COLO829 (cell line): ENCODE measurements at regions not wholly inside any gene's neighbourhood (a gene's known extent, or its start where the extent isn't known, plus 50 kb on each side); places are given as distances from the start of the nearest gene placed in this dataset.
"Not testable (repeated sequence)": the region's sequence is repeated elsewhere in the genome, so short reads cannot be mapped to it uniquely, and the experiment has no call there.

Experiments used
- DNase-seq: peaks from one replicate; pipeline ENCODE4 v3.0.0; 2012; ENCODE audit warnings: low spot score

DNA sequence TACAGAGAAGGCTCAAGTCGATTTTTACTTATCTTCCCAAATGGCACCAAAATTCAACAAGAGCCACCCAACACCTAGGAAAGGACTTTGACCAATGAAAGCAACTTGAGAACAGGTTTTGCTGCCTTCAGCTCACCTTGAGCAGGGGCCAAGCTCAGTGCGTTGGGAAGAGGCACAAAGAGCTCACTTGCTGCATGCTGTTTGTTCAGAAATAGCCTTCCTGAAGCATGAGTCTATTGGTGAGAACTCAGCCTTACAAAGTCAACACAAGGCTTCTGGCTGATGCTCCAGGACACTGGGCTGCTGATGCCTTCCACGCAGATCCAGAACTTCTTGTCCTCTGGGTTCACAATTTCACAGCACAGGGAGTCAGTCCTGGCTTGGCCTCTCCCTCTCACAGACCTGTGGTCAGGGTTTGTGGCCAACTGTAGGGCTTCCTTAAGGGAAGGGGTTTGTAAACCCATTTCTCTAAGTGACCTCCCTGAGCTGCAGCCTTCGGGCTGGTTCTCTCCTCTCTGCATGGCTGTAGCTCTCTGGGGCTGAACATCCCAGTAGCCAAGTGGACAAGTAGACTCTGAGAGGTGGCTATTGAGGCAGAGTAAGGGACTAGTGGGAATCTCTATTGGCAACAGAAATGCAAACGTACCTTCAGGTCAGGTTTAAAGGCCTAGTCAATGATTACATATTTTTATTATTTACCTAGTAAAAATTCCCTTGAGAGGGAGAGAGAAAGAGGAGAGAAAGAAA lies 124.7 kb upstream of the GATA6 start:
- no peak for DNase-seq

DNA sequence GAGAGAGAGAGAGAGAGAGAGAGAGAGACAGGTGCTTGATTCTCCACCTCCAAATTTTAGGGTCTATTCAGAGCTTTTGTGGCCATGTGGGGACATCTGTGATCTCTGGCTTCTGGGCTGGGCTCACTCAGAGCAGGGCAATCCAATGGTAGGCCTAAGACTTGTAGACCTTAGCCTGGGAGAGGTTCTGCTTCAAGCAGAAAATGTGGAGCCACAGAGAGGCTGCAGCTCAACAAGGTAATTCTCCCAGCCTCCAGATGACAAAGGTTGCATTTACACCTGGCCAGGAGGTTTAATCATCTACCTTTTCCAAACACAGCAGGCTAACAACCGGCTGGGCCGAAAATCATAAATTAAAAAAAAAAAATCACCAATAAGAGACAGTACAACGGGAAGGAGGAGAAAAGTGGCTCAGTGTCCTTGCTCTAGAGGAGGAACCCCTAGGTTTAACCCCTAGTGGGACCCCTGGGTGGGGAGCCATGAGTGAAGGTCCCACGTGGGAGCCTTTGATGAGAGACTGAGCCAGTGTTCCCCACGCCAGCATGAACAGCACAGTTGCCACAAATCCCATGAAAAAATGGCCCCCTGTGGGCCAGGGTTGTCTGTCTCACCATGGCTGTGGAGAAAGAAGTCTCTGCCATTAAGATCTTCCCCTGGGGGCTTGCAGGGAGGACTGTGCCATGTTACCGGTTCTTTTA lies 124.0 kb upstream of the GATA6 start:
- no peak for DNase-seq

DNA sequence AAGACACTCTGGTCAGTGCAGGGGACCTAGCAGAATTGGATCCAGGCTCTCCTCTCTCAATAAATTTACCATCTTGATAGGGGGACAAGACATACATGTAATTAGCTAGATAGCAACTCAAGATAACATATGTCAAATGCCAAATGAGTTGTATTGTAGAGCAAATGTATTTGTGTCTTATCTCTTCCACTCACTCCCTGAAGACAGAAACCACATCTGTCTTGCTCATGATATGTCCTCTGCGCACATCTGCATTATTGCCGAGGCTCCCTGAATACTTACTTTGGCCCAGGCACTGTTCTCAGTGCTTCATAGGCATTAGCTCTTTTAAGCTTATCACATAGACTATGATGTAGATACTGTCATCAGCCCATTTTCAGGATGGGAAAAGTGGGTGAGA lies 122.9 kb upstream of the GATA6 start:
- DNase-seq = no peak

DNA sequence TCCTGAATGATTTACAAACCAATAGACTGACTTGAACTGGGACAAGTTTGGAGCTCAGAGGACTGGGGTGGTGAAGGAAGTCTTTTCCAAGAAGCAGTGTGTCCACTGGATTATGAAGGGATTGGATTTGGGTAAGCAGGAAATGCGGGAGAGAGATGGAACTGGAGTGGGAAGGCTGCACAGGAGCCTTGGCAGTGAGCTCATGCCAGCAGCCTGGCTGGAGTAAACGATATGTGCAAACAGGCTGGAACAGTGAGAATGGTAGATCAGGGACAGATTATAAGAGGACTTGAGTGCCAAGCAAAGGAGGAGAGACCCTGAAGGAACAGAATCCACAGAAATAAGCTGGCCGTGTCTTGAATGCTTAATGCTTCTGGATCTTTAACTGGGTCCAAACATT lies 121.9 kb upstream of the GATA6 start:
- DNase-seq = no peak

DNA sequence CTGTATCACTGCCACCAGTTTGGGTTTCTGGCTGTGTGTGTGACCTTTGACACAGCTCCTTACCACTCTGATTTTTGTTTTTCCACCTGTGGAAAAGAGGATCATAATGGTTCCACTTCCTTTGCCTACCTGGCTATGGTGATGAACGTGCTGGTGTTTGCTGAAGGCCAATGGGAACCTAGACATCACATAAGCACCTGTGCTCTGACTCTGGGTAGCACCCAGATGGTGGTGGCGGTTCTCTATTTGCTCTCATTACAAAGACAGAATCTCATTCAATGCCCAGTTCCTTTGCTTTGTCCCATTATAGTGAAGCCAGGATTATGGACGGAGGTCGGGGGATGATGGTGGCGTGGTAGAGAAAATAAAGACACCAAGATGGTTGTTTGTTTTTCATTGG lies 121.2 kb upstream of the GATA6 start:
- no peak for DNase-seq

DNA sequence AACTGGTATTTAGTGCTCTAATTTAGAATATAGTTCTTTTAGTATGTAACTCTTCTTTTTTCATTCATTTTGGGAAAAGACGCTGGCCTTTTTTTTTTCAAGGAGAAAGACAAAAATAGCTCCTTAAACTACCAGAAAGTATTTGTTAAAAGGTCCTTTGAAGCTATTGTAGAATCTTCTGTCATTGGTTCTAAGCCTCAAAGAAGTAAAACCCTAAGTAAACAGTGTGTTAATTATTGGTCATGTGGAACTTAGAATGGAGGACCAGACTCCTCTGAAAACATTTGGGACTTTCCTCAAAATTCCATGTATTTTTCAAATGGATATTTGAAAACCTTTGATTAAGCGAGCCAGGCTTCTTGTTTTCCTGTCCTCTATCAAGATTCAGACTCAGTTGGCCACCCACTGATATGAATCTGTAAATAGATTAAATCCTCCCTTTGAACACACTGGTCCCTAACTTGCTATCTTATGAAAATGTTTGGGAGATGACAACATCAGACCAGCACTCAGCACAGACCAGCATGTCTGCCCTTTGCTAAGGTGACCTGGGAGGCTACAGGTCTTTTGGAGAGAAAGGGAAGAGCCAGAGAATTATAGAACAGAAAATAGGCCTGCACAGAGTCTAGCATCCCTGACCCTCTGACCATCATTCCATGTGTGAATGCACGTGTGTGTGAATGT lies 120.3 kb upstream of the GATA6 start:
- DNase-seq = no peak

DNA sequence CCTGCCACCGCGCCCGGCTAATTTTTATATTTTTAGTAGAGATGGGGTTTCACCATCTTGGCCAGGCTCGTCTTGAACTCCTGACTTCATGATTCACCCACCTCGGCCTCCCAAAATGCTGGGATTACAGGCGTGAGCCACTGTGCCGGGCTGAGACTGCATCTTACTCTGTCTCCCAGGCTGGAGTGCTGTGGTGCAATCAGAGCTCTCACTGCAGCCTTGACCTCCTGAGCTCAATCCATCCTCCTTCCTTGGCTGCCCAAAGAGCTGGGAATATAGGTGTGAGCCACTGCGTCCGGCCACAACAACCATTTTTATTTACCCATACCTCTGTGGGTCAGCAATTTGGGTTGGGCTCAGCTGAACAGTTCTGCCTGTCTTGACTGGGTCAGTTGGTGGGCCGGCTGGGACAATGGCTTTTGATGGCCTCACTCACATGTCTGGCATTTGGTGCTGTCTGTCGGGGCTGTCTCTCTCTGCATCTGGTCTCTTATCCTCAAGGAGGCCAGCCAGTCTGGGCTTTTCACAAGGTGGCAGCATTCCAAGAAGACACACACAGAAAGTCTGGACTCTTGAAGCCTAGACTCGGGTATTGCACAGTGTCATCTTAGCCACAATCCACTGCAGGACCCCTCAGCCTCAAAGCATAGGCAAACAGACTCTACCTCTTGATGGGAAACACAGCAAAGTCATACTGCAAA lies 116.8 kb upstream of the GATA6 start:
- no peak for DNase-seq

DNA sequence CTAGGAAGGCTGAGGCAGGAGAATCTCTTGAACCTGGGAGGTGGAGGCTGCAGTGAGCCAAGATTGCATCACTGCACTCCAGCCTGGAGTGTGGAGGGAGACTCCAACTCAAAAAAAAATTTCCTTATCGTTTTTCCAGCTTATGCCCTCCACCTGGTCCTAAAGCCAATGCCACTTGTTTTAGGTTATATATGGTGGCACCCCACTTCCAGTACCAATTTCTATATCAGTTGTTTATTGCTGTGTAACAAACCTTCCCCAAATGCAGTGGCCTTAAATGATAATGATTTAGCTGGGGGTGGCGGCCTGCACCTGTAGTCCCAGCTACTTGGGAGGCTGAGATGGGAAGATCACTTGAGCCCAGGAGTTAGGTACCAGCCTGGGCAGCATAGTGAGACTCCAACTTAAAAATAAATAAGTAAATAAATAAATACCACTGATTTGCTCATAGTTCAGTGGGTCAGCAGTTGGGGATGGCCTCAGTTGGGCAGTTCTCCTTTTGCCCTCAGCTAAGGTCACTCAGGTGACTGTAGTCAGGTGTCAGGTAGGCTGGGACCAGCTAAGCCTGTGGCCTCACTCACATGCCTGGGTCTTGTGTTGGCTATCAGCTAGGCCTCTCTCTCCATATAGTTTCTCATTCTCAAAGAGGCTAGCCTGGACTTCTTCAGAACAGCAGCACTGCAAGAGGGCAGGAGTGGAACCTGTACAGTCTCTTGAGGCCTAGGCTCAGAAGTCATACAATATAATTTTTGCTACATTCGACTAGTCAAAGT lies 113.7 kb upstream of the GATA6 start:
- no peak for DNase-seq

DNA sequence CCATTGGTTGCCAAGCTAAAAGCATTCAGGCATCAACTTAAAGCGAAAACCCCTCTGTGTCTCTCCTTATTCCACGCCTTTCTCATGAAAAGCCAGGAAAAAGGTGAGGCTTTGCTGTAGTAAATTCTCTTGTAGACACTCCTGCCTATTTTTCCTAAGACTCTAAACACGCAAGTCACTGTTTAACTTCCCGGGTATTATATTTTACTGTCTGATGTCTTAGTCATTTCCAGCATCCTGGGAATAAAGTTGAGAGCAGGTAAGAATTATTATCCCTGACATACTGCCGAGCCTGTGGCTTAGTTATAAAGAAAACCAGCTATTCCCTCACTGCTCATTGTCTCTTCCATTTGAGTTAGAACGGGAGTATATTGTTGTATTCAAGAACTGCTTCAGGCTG lies 112.4 kb upstream of the GATA6 start:
- DNase-seq = no peak

DNA sequence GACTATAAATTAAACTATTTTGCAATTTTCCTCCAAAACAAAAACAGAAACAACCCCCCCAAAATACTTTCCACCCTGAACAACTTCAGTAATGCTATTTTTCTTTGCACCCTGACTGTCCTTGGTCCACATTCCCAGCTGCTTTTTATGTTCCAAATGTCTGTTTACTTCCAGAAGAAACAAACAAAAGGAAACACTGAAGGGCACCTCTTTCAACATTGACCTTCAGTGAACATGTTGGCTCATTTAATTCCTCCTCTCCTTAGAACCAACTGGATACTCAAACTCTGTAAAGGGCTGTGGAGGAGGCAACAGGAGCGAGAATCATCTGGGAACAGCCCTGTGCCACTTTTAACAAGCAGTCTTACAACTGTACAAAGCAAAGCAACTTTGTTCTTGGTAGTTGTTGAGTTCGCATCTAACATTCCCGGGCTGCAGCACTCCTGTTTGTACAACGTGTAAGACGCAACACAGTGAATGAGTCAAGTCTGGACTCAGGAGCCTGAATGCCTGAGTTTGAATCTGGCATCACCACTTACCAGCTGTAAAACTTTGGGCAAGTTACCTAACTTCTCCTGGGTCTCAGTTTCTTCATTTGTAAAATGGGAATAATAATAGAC lies 111.4 kb upstream of the GATA6 start:
- DNase-seq = no peak

DNA sequence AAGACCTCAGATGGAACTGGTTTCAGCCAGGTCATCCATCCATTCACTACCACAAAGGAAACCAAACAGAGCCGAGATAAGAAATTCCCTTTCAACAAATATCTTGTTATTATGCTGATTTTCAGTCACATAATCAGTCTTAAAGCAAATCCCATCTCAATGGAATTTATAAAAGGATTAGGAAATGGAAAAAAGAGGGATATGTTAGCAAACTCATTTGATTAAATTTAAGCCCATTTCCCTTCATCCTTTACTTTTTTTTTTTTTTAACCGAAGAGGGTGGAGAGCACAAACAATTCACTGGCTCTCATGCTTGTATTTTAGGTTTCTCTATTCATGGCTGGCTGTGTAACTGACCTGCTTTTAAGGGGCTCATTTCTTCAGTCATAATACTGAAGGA lies 109.0 kb upstream of the GATA6 start:
- DNase-seq = no peak

DNA sequence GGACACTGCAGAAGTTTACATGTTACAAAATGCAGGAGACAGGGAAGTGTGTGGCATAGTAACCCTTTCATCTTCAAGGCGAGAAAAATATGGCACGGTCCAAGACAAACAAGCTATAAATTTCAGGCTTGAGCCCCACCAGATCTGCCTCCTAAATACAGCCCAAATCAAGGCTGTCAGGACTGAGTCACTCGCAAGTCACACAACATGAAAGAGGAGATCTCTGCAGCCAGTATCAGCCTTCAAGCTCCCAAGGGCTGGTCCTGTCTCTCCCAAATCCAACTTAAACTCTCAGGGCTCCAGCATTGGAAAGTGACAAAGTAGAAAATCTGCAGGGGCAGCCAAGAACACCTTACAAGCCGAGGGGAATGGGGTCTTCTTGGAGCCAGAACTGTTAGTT lies 106.3 kb upstream of the GATA6 start:
- no peak for DNase-seq

DNA sequence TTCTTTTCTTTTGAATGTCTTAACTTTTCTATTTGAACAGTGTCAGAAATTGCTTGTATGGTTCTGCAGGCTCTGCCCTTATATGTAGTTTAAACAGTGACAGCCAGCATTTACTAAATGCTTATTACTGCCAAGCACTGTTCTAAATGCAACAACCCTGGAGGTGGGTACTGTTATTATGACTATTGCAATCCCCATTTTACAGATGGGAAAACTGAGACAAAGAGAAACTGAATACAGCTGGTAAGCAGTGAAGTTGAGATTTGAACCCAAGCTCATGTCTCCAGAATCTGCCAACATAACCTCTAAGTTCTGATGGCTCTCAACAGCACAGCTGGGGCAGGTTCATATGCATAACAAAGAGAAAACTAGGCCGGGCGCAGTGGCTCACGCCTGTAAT lies 105.7 kb upstream of the GATA6 start:
- no peak for DNase-seq

DNA sequence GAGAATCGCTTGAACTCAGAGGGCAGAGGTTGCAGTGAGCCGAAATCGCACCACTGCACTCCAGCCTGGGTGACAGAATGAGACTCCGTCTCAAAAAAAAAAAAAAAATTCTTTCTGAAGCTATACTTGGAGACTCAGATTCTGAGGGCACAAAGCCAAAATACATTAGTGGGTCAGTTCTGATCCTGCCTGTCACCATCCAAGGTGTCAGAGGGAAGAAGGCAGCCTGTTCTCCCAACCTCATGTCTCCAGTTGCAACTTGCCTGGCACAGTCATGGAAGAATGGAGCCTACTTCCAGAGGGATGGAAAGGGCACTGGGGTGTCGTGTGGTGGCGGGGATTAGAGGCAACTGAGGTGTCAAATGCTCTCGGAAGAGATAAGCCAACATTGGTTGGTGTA lies 104.8 kb upstream of the GATA6 start:
- DNase-seq = no peak

DNA sequence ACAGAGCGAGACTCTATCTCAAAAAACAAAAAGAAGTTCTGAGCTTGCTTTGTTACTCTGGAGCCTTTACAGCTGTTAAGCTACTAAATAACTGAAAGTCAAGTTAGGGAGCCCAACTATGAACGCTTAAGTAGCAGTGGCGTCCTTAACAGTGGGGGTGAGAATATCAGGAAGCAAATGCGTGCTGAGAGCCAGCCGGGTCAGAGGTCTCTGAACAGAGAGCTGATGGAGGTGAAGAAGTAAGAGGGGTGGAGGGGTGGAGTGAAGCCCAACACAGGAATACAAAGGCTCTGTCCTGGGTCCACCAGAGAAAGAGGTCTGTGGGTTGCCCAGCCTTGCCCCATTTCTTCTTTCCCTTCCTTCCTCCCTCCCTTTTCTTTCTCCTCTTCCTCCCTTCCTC lies 104.1 kb upstream of the GATA6 start:
- DNase-seq = no peak

DNA sequence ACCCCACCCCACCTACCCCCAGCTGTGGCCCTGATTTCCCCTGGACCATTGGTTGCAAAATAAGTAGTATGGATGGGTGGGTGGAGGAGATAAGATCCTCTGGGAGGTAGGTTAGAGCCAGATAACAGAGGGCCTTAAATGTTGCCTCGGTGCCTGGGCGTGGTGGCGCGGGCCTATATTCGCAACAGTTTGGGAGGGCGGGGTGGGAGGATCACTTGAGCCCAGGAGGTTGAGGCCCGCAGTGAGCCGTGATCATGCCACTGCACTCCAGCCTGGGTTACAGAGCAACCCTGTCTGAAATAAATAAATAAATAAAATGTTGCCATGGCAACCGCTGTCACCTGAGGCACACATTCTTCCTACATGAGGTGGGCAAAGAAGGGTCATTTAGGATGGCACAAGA lies 103.3 kb upstream of the GATA6 start:
- no peak for DNase-seq

DNA sequence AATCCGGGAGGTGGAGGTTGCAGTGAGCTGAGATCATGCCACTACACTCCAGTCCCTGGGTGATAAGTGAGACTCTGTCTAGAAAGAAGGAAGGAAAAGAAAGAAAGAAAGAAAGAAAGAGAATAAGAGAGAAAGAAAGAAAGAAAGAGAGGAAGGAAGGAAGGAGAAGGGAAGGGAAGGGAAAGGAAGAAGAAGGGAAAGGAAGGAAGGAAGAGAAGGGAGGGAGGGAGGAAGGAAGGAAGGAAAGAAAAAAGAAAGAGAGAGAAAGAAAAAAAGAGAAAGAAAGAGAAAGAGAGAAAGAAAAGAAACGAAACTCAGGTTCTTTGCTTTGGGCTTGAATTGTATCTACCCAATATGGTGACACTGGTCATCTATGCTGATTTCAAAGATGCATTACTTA lies 102.3 kb upstream of the GATA6 start:
- no peak for DNase-seq

DNA sequence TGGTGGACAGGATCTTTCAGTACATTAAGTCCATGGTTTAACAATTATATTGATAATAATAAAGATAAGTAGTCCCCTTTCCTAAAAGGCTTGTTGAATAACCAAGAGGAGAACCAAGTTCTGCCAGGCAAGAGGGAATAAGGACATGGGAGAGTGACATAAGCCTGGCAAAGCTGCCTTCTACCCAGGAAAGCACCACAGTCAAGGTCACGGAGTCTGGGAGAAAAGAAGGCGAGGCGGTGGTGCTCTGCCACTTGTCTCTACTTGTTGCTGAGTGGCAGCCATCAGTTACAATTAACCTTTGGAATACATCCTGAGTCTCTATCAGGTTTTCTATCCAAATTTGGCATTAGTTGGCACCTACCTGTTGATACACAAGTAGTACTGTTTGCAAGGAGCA lies 101.7 kb upstream of the GATA6 start:
- no peak for DNase-seq

DNA sequence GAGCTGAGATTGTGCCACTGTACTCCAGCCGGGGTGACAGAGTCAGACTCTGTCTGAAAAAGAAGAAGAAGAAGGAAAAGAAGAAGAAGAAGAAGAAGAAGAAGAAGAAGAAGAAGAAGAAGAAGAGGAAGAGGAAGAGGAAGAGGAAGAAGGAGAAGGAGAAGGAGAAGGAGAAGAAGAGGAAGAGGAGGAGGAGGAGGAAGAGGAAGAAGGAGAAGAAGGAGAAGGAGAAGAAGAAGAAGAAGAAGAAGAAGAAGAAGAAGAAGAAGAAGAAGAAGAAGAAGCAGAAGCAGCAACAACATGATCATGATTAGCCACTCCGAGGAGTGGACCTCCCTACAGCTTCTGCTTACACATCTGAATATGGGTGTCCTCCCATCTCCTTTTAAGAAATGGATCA lies 100.6 kb upstream of the GATA6 start:
- DNase-seq = not testable (repeated sequence)

DNA sequence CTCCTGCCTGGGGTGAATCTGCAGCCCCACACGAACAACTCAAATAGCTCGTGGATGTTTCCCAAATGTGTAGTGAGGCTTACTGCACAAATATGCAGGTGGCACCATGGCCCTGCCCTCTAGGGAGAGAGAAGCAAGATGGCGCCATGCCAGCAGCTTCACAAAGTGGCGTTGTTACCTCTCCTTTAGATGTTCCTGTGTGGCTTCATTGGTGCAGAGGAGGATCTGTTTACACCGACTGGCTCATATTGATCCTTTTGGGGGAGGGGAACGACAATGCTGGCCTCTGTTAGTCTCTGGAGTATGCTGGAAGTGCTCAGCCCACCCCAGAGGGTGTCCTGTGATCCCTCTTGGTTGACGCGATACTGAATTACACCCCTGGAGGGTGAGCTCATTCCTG lies 99.5 kb upstream of the GATA6 start:
- no peak for DNase-seq

DNA sequence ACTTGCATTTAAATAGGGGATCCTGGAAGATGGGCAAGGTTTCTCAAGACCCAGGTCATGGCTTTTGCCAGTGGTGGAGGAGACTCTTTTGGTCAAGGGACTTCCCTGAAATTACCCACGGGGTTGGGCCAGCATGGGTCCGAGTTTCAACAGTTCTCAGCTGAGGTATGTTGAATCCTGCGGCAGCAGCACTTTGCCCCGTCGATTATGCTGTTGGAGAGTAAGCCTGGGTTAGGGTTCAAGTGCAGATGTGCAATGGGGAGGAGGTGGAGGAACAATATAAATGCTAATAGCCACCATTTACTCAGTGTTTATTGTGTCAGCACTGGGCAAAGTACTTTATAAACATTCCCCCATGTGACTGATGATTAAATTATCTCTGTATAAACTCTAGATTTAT lies 96.0 kb upstream of the GATA6 start:
- DNase-seq = no peak
